B cell (primary cell): ENCODE measurements at regions not wholly inside any gene's neighbourhood (a gene's known extent, or its start where the extent isn't known, plus 50 kb on each side); places are given as distances from the start of the nearest gene placed in this dataset.

Source experiments
- EZH2 ChIP-seq: IDR thresholded peaks from 2 replicates; pipeline ENCODE4 v1.6.1; 2012; ENCODE audit warnings: borderline replicate concordance, low read depth, mild to moderate bottlenecking, moderate library complexity, low read length; ENCODE audit not compliant: insufficient read depth, poor library complexity, severe bottlenecking
- TF ChIP-seq, protein P1 (sequence below): fragments of 200-600 bp; IDR thresholded peaks from one replicate; pipeline ENCODE4 v1.8.0; 2022; ENCODE audit warnings: antibody characterized with exemption, mild to moderate bottlenecking

DNA sequence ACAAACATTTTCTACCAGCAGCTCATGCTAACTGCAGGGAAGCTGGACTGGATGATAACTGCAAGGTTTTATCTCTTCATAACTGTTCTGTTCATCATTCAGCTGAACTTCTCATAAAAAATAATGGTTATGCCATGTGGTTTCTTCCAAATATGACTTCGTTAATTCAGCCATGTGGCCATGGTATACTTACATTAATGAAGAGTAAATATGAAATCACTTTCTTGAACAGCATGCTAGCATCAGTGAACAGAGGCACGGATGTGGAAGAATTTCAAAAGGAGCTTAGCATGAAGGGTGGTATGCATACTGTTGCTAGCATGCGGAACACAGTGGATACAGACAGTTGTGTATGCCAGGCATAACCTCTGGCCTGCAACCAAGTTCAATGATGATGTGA, 1417.0 kb upstream of the CDH8 start:
- TF ChIP-seq, protein P1, sequence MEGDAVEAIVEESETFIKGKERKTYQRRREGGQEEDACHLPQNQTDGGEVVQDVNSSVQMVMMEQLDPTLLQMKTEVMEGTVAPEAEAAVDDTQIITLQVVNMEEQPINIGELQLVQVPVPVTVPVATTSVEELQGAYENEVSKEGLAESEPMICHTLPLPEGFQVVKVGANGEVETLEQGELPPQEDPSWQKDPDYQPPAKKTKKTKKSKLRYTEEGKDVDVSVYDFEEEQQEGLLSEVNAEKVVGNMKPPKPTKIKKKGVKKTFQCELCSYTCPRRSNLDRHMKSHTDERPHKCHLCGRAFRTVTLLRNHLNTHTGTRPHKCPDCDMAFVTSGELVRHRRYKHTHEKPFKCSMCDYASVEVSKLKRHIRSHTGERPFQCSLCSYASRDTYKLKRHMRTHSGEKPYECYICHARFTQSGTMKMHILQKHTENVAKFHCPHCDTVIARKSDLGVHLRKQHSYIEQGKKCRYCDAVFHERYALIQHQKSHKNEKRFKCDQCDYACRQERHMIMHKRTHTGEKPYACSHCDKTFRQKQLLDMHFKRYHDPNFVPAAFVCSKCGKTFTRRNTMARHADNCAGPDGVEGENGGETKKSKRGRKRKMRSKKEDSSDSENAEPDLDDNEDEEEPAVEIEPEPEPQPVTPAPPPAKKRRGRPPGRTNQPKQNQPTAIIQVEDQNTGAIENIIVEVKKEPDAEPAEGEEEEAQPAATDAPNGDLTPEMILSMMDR = no peak
- TF ChIP-seq EZH2 = no peak
